Colonic mucosa (tissue), 4 donors: ENCODE measurements at regions not wholly inside any gene's neighbourhood (a gene's known extent, or its start where the extent isn't known, plus 50 kb on each side); places are given as distances from the start of the nearest gene placed in this dataset.
A peak's percentile ranks its signal among the peaks of the same experiment; 100 is the strongest.

Experiments
- DNase-seq: peaks from one replicate; pipeline ENCODE4 v3.0.0-alpha.2; 2020
- H3K27ac ChIP-seq: fragments of 200-600 bp; one replicate; pipeline ENCODE4 v1.8.0; 2021
- H3K27me3 ChIP-seq: fragments of 200-600 bp; one replicate; pipeline ENCODE4 v1.8.0; 2021
- H3K36me3 ChIP-seq: fragments of 200-600 bp; one replicate; pipeline ENCODE4 v1.8.0; 2021
- H3K4me1 ChIP-seq: fragments of 200-600 bp; one replicate; pipeline ENCODE4 v1.8.0; 2021; ENCODE audit warnings: mild to moderate bottlenecking
- H3K4me3 ChIP-seq: fragments of 200-600 bp; one replicate; pipeline ENCODE4 v1.8.0; 2021
- H3K9ac ChIP-seq, 2 donors: one replicate each; pipeline ENCODE4 v1.7.0; 2013; ENCODE audit warnings: control low read depth in 2 of 2, low read depth in 2 of 2, low read length in 2 of 2
- H3K9me3 ChIP-seq: fragments of 200-600 bp; one replicate; pipeline ENCODE4 v1.8.0; 2021
- CTCF ChIP-seq: fragments of 200-600 bp; IDR thresholded peaks from one replicate; pipeline ENCODE4 v1.8.0; 2022; ENCODE audit warnings: antibody characterized with exemption, mild to moderate bottlenecking
- intact Hi-C: fragments of 100-400 bp; cut with DNase I; formaldehyde crosslinking; loops from one replicate; pipeline ENCODE4 v1.14.1; 2022
- donor health status: healthy.
- donor health status: DM: no; HTN: no; CAD: no.
- donor health status: DM: no; HTN: no; CAD: no.

- no peak for TF ChIP-seq CTCF
- no peak for DNase-seq
- Histone ChIP-seq H3K9me3 (no peaks in the 10 kb centered on the region), H3K36me3 (no peaks in the 10 kb centered on the region), H3K27ac (no peak overlapping the region), H3K27me3 (no peaks in the 10 kb centered on the region), H3K4me1 (peaks cover 3% of the 10 kb centered on the region), H3K4me3 (no peak overlapping the region), H3K9ac (no peak overlapping the region)
- intact Hi-C loops: no loop called here
Measured at GRCh38 chr18:39801848-39802247, 2153.2 kb upstream of the PIK3C3 start.

DNA sequence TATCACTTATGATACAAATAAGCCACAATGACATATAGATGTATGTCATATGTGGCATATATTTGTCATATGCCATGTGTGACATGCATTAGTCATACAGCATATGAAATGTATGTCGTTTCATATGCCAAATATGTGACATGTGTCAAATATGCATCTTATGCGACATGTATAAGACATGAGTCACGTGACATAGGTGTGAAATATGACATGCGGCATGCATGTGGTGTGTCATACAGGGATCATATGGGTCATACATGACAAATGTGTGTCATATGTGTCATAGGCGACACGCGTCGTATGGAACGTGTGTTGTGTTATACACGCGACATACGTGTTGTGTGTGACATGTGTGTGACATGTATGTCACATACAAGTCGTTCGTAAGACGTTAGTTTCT, 2154.0 kb upstream of the PIK3C3 start:
- no peaks in the 10 kb centered on the region for H3K27me3 ChIP-seq
- no peak for TF ChIP-seq CTCF
- no peak overlapping the region for H3K27ac ChIP-seq
- no peaks in the 10 kb centered on the region for H3K9me3 ChIP-seq
- DNase-seq: no peak
- intact Hi-C loops: no loop called here
- no peak overlapping the region for H3K4me3 ChIP-seq
- no peaks in the 10 kb centered on the region for H3K36me3 ChIP-seq
- H3K4me1 ChIP-seq: peaks cover 3% of the 10 kb centered on the region
- H3K9ac ChIP-seq: no peak overlapping the region

- Histone ChIP-seq H3K27ac (no peak overlapping the region), H3K9me3 (no peaks in the 10 kb centered on the region), H3K9ac (no peak overlapping the region), H3K4me1 (peaks cover 3% of the 10 kb centered on the region), H3K27me3 (no peaks in the 10 kb centered on the region), H3K36me3 (no peaks in the 10 kb centered on the region), H3K4me3 (peak overlapping the region; percentile 48)
- intact Hi-C loops: no loop called here
- no peak for TF ChIP-seq CTCF
- DNase-seq: peak; percentile 31
Measured at GRCh38 chr18:39799006-39799405, 2156.0 kb upstream of the PIK3C3 start.

DNA sequence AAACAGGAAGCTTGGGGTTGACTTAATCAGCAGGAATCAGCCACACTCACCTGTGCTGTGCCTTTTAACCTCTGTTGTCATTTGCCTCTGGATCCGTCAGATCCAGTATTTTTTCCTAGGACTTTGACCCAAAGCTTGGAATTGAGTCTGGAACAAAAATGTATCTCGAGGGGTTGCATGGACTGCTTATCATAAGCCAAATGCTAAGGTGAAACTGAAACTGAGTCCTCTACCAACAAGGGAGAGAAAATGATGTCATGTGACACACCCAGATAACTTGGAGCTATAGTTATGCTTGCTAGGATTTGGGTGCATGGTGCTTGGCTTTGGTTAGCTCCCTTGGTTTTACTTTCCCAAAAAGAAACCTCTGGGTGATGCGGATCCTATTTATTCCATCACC, 2158.6 kb upstream of the PIK3C3 start:
- DNase-seq: no peak
- no peak overlapping the region for H3K27ac ChIP-seq
- no peak overlapping the region for H3K4me3 ChIP-seq
- H3K27me3 ChIP-seq: no peaks in the 10 kb centered on the region
- no peaks in the 10 kb centered on the region for H3K4me1 ChIP-seq
- H3K9ac ChIP-seq: no peak overlapping the region
- intact Hi-C loops: no loop called here
- H3K36me3 ChIP-seq: no peaks in the 10 kb centered on the region
- H3K9me3 ChIP-seq: no peaks in the 10 kb centered on the region
- no peak for TF ChIP-seq CTCF

- H3K9me3 ChIP-seq: no peaks in the 10 kb centered on the region
- H3K36me3 ChIP-seq: no peaks in the 10 kb centered on the region
- no peak for TF ChIP-seq CTCF
- no peak overlapping the region for H3K27ac ChIP-seq
- H3K4me3 ChIP-seq: no peak overlapping the region
- DNase-seq: no peak
- intact Hi-C loops: no loop called here
- H3K27me3 ChIP-seq: no peaks in the 10 kb centered on the region
- H3K9ac ChIP-seq: no peak overlapping the region
- H3K4me1 ChIP-seq: no peaks in the 10 kb centered on the region
Measured at GRCh38 chr18:39795350-39795749, 2159.7 kb upstream of the PIK3C3 start.

GRCh38 chr18:39793609-39794008, 2161.4 kb upstream of the PIK3C3 start:
- no peaks in the 10 kb centered on the region for H3K4me1 ChIP-seq
- no peak overlapping the region for H3K9ac ChIP-seq
- intact Hi-C loops: no loop called here
- DNase-seq: no peak
- H3K9me3 ChIP-seq: no peaks in the 10 kb centered on the region
- no peak overlapping the region for H3K4me3 ChIP-seq
- TF ChIP-seq CTCF: no peak
- H3K27me3 ChIP-seq: no peaks in the 10 kb centered on the region
- H3K27ac ChIP-seq: no peak overlapping the region
- H3K36me3 ChIP-seq: no peaks in the 10 kb centered on the region
